Karpas-422 (cell line): ENCODE measurements at regions not wholly inside any gene's neighbourhood (a gene's known extent, or its start where the extent isn't known, plus 50 kb on each side); places are given as distances from the start of the nearest gene placed in this dataset.
"Not testable (repeated sequence)": the region's sequence is repeated elsewhere in the genome, so short reads cannot be mapped to it uniquely, and the experiment has no call there.

Source experiments
- DNase-seq: peaks from one replicate; pipeline ENCODE4 v3.0.0-alpha.2; 2015
- H2AFZ ChIP-seq: fragments of 200-600 bp; sonication (generic); 2 replicates; pipeline ENCODE4 v1.6.1; 2014; ENCODE audit warnings: antibody characterized with exemption, low read length, mixed read lengths
- H3K27ac ChIP-seq: fragments of 200-600 bp; sonication (generic); 2 replicates; pipeline ENCODE4 v1.5.1; 2014; ENCODE audit warnings: mild to moderate bottlenecking, low read length, moderate library complexity
- H3K27me3 ChIP-seq: fragments of 200-600 bp; sonication (generic); 2 replicates; pipeline ENCODE4 v1.6.1; 2014; ENCODE audit warnings: low read length, mixed read lengths
- H3K36me3 ChIP-seq: fragments of 200-600 bp; sonication (generic); 2 replicates; pipeline ENCODE4 v1.6.1; 2014; ENCODE audit warnings: low read length, mixed read lengths; ENCODE audit not compliant: insufficient read depth
- H3K4me1 ChIP-seq: fragments of 200-600 bp; sonication (generic); 2 replicates; pipeline ENCODE4 v1.6.1; 2014; ENCODE audit warnings: mild to moderate bottlenecking, low read length, mixed read lengths
- H3K4me2 ChIP-seq: fragments of 200-600 bp; sonication (generic); 2 replicates; pipeline ENCODE4 v1.6.1; 2014; ENCODE audit warnings: low read length, low read depth, mild to moderate bottlenecking; ENCODE audit not compliant: poor library complexity, severe bottlenecking
- H3K4me3 ChIP-seq: fragments of 200-600 bp; sonication (generic); 2 replicates; pipeline ENCODE4 v1.5.1; 2014; ENCODE audit warnings: mild to moderate bottlenecking, antibody characterized with exemption, low read length, mixed read lengths
- H3K79me2 ChIP-seq: fragments of 200-600 bp; sonication (generic); 2 replicates; pipeline ENCODE4 v1.6.1; 2014; ENCODE audit warnings: mild to moderate bottlenecking, low read length, mixed read lengths
- H3K9ac ChIP-seq: fragments of 200-600 bp; sonication (generic); 2 replicates; pipeline ENCODE4 v1.6.0; 2014; ENCODE audit warnings: low read length
- H3K9me2 ChIP-seq: fragments of 200-600 bp; sonication (generic), shearing (Covaris generic); replicated peaks from 2 replicates; pipeline ENCODE4 v1.6.0; 2014; ENCODE audit warnings: mild to moderate bottlenecking, low read length, moderate library complexity; ENCODE audit not compliant: insufficient read depth
- H3K9me3 ChIP-seq: fragments of 300-700, 200-600 bp; sonication (generic); 2 replicates; pipeline ENCODE4 v1.6.1; 2014; ENCODE audit warnings: low read length, mixed read lengths
- H4K20me1 ChIP-seq: fragments of 200-600 bp; sonication (generic); 2 replicates; pipeline ENCODE4 v1.6.1; 2014; ENCODE audit warnings: mild to moderate bottlenecking, antibody characterized with exemption, low read length, low read depth; ENCODE audit not compliant: insufficient read depth

DNA sequence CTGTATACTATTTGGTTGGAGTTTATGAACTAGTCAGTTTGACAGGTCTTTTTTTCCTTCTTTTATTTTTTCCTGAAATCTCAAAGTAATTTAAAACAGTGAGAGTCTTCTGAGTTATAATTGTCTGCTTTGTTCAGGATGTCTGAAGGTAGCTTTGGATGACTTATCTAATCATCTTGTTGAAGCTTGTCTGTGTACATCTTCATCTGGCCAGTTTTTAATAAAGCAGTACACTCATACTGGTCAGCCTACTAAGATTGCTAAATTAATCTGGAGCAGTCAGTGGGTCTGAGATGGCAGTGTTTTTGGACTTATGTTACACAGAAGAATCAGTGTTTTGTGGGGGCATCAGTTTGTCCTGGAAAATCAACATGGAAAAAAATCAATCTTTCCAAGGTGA is 482.4 kb downstream of the CDH10 start:
- H2AFZ ChIP-seq: no peak overlapping the region
- H3K4me1 ChIP-seq: no peaks in the 10 kb centered on the region
- H3K27me3 ChIP-seq: no peaks in the 10 kb centered on the region
- no peak overlapping the region for H3K9ac ChIP-seq
- H3K9me2 ChIP-seq: no peaks in the 10 kb centered on the region
- H3K36me3 ChIP-seq: no peaks in the 10 kb centered on the region
- no peaks in the 10 kb centered on the region for H3K79me2 ChIP-seq
- no peaks in the 10 kb centered on the region for H4K20me1 ChIP-seq
- peaks cover 32% of the 10 kb centered on the region for H3K9me3 ChIP-seq
- H3K4me2 ChIP-seq: no peak overlapping the region
- no peak overlapping the region for H3K27ac ChIP-seq
- H3K4me3 ChIP-seq: no peak overlapping the region
- no peak for DNase-seq

DNA sequence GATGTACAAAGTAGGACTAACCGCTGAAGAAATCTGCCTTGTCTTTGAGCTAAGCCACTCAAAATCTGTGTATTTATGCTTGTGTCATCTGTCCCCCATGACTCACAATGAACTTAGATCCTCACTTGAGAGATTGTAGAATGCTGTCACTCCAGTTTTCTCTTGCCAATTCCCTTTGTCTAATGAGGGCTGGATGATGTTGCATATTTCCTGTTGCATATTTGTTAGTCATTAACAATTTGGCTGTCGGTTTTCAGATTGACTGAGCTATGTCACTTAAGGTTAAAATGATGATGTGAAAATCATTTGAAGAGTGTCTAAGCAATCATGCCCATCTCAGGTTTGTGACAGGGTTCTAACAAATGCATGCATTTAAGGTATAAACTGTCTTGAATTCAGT is 481.7 kb downstream of the CDH10 start:
- Histone ChIP-seq H3K4me3 (no peak overlapping the region), H2AFZ (no peak overlapping the region), H3K9ac (no peak overlapping the region), H3K79me2 (no peaks in the 10 kb centered on the region), H3K9me2 (no peaks in the 10 kb centered on the region), H3K4me1 (no peaks in the 10 kb centered on the region), H3K36me3 (no peaks in the 10 kb centered on the region), H3K27me3 (no peaks in the 10 kb centered on the region), H3K9me3 (peaks cover 31% of the 10 kb centered on the region), H3K27ac (no peak overlapping the region), H3K4me2 (no peak overlapping the region), H4K20me1 (no peaks in the 10 kb centered on the region)
- DNase-seq: no peak

- DNase-seq: no peak
- Histone ChIP-seq H3K79me2 (no peaks in the 10 kb centered on the region), H3K9me2 (no peaks in the 10 kb centered on the region)
Observed at GRCh38 chr5:24167806-24168205, 477.0 kb downstream of the CDH10 start.

GRCh38 chr5:24170026-24170425 is 474.8 kb downstream of the CDH10 start:
- peaks cover 20% of the 10 kb centered on the region for H3K9me3 ChIP-seq
- H3K79me2 ChIP-seq: no peaks in the 10 kb centered on the region
- no peak overlapping the region for H3K4me3 ChIP-seq
- no peak for DNase-seq
- no peaks in the 10 kb centered on the region for H3K27me3 ChIP-seq
- H4K20me1 ChIP-seq: no peaks in the 10 kb centered on the region
- no peaks in the 10 kb centered on the region for H3K9me2 ChIP-seq
- H3K27ac ChIP-seq: no peak overlapping the region
- no peak overlapping the region for H2AFZ ChIP-seq
- no peaks in the 10 kb centered on the region for H3K36me3 ChIP-seq
- no peaks in the 10 kb centered on the region for H3K4me1 ChIP-seq
- H3K4me2 ChIP-seq: no peak overlapping the region
- no peak overlapping the region for H3K9ac ChIP-seq

More at GRCh38 chr5:24167806-24168205, 477.0 kb downstream of the CDH10 start:
- Histone ChIP-seq H3K9me3 (peaks cover 24% of the 10 kb centered on the region), H3K9ac (no peak overlapping the region), H3K27me3 (no peaks in the 10 kb centered on the region), H3K4me2 (no peak overlapping the region), H3K36me3 (no peaks in the 10 kb centered on the region), H3K4me3 (no peak overlapping the region), H2AFZ (no peak overlapping the region), H3K27ac (no peak overlapping the region), H4K20me1 (no peaks in the 10 kb centered on the region), H3K4me1 (no peaks in the 10 kb centered on the region)

GRCh38 chr5:24170930-24171329 is 473.8 kb downstream of the CDH10 start:
- not testable (repeated sequence) for H3K4me2 ChIP-seq, H3K79me2 ChIP-seq, H3K27me3 ChIP-seq, H3K4me1 ChIP-seq, H4K20me1 ChIP-seq, H2AFZ ChIP-seq, H3K27ac ChIP-seq, H3K9me2 ChIP-seq, DNase-seq, H3K9ac ChIP-seq, H3K4me3 ChIP-seq, H3K36me3 ChIP-seq
- H3K9me3 ChIP-seq: peaks cover 16% of the 10 kb centered on the region

GRCh38 chr5:24177821-24178220 is 467.0 kb downstream of the CDH10 start:
- Histone ChIP-seq H2AFZ (no peak overlapping the region), H3K9me2 (no peaks in the 10 kb centered on the region), H3K27me3 (no peaks in the 10 kb centered on the region), H3K4me2 (no peak overlapping the region), H3K27ac (no peak overlapping the region), H3K9ac (no peak overlapping the region), H3K9me3 (no peaks in the 10 kb centered on the region; the same call in 1 of the 2 replicates), H3K4me3 (no peak overlapping the region), H3K79me2 (no peaks in the 10 kb centered on the region), H3K36me3 (no peaks in the 10 kb centered on the region), H4K20me1 (no peaks in the 10 kb centered on the region), H3K4me1 (no peaks in the 10 kb centered on the region)
- DNase-seq: no peak

- Histone ChIP-seq H3K4me1 (no peaks in the 10 kb centered on the region), H3K9me2 (no peaks in the 10 kb centered on the region), H4K20me1 (no peaks in the 10 kb centered on the region), H3K79me2 (no peaks in the 10 kb centered on the region), H3K27ac (no peak overlapping the region), H3K27me3 (no peaks in the 10 kb centered on the region), H3K36me3 (no peaks in the 10 kb centered on the region), H3K4me3 (no peak overlapping the region), H3K9ac (no peak overlapping the region), H3K4me2 (no peak overlapping the region), H3K9me3 (peaks cover 4% of the 10 kb centered on the region; the same call in 1 of the 2 replicates), H2AFZ (no peak overlapping the region)
- no peak for DNase-seq
Observed at GRCh38 chr5:24183981-24184380, 460.8 kb downstream of the CDH10 start.

- Histone ChIP-seq H3K4me2 (no peak overlapping the region), H3K27ac (no peak overlapping the region), H3K27me3 (no peaks in the 10 kb centered on the region), H3K4me3 (no peak overlapping the region), H3K79me2 (no peaks in the 10 kb centered on the region), H3K4me1 (no peaks in the 10 kb centered on the region), H2AFZ (no peak overlapping the region), H3K9me3 (peaks cover 4% of the 10 kb centered on the region; the same call in 1 of the 2 replicates), H3K9me2 (no peaks in the 10 kb centered on the region), H3K9ac (no peak overlapping the region), H4K20me1 (no peaks in the 10 kb centered on the region), H3K36me3 (no peaks in the 10 kb centered on the region)
- no peak for DNase-seq
Observed at GRCh38 chr5:24188216-24188925, 456.4 kb downstream of the CDH10 start.
